HG03342 (cell line): ENCODE measurements at regions not wholly inside any gene's neighbourhood (a gene's known extent, or its start where the extent isn't known, plus 50 kb on each side); places are given as distances from the start of the nearest gene placed in this dataset.

ENCODE experiments used
- ATAC-seq: cut with Tn5 transposase; IDR thresholded peaks from one replicate; pipeline ENCODE4 v1.9.1; 2021; ENCODE audit warnings: mild to moderate bottlenecking, moderate library complexity; ENCODE audit not compliant: unreplicated experiment

GRCh38 chr16:6110346-6110745 lies 1012.8 kb upstream of the EEF2KMT start:
- ATAC-seq: no peak

- ATAC-seq: no peak
These were observed 1008.5 kb upstream of the EEF2KMT start for GRCh38 chr16:6106061-6106460.

- ATAC-seq: no peak
These were observed 1007.5 kb upstream of the EEF2KMT start for GRCh38 chr16:6105115-6105514.

DNA sequence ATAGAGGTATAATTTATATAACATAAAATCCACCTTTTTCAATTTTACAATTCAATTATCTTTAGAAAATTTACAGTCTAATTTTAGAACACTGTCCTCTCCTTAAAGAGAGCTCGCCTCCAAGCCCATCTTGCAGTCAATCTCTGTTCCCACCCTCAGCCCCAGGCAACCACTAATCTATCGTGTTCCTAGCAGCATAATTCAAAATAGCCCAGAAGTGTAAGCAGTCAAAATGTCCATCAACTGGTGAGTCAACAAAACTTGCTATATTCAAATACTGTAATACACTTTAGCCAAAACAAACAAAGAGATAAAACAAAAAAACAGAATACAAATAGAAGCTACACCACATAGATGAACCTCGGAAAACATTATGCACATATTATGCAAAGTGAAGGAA lies 1006.8 kb upstream of the EEF2KMT start:
- no peak for ATAC-seq

DNA sequence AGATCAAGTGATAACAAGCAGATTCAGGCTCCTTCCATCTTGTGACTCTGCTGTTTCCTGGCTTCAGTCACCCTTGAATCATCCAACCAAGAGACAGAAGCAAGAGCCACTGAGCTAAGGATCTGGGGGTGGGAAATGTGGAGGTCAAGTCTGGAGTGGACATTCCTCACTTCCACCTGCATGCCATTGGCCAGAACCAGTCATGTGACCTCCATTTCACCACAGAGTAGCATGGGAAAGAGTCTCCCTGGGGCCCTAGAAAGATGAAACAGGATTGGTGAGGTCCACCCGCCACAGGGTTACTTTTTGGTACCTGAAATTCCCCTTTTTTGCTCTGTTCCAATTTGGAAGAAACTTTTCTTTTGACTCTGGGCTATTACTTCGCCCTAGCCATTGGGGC lies 1006.0 kb upstream of the EEF2KMT start:
- no peak for ATAC-seq

DNA sequence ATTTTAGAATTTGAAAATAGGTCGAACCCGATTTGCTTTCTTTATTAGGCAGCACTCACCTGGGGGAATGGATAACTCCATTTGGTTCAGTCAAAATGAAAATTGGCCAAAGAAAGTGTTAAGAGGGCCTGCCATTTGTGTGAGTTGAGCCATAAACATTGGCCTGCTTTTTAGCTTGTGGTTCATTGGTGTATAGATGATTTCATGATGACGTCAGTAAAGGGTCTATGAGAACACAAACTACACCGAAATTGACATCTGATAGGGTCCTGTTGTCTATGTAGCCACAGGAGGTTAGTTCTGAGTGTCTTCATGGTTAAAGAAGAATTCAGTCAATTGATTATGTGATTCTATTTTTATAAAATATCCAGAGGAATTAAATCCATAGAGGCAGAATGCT lies 1001.5 kb upstream of the EEF2KMT start:
- ATAC-seq: no peak

- ATAC-seq: no peak
These were observed 999.5 kb upstream of the EEF2KMT start for GRCh38 chr16:6096931-6097670.

DNA sequence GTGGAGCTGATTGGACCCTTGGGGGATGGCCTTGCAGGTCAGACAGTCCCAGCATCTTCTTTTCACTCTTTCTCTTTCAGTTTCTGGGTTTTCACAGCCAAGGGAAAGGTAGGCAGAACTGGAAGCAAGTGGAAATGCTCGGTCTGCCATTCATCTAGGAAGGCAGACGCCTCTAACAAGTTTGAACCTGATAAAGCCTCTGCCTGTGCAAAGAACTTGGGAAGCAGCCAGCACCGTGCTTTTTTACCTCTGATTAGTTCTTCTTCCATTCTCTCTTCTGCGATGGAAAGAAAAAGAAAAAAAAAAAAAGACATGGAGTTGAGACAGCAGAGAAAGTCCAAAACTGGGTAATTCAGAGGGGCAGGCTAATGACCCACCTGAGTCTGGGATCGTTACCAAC lies 997.8 kb upstream of the EEF2KMT start:
- no peak for ATAC-seq

- no peak for ATAC-seq
These were observed 993.4 kb upstream of the EEF2KMT start for GRCh38 chr16:6091021-6091420.

- ATAC-seq: no peak
These were observed 983.9 kb upstream of the EEF2KMT start for GRCh38 chr16:6081320-6081976.

GRCh38 chr16:6076631-6077030 lies 979.0 kb upstream of the EEF2KMT start:
- no peak for ATAC-seq

DNA sequence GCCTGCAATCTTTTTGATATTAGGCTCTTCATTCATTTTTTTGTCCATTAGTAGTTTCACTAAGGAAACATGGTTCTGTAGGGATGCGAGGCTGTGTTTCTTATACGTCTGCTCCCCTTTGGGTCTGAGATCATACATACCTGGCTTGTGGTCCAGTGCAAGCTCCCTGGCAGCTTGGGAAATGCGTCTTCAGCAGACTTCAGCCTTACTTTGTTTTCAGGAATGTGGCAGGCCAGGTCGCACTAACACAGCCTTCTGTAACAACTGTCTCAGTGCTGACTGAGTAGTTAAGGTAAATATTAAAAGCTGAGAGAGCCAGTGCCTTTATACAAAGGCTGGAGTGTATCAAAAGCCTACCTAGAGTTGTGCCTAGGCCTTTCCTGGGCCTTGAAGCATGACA lies 970.5 kb upstream of the EEF2KMT start:
- ATAC-seq: no peak

DNA sequence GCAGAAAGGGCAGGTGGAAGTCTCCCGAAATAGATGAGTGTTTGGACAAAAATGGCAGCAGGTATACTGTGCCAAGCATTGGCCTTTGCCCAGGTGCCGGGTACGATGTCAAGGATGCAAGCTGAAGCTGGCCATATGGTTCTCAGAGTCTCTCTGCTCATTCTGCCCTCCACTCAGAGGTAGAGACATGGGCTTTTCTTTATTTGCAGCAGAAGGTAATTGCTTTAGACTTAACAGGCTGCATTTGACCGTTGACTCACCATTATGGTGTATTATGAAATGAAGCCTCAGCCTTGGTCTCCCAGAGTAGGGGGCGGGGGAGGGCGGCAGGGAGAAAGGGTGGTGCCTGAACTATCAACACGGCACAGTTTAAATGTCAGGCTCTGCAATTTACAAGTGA lies 969.1 kb upstream of the EEF2KMT start:
- ATAC-seq: no peak

GRCh38 chr16:6063526-6063925 lies 965.9 kb upstream of the EEF2KMT start:
- no peak for ATAC-seq

GRCh38 chr16:6059671-6060070 lies 962.1 kb upstream of the EEF2KMT start:
- no peak for ATAC-seq

GRCh38 chr16:6057821-6058220 lies 960.2 kb upstream of the EEF2KMT start:
- no peak for ATAC-seq

DNA sequence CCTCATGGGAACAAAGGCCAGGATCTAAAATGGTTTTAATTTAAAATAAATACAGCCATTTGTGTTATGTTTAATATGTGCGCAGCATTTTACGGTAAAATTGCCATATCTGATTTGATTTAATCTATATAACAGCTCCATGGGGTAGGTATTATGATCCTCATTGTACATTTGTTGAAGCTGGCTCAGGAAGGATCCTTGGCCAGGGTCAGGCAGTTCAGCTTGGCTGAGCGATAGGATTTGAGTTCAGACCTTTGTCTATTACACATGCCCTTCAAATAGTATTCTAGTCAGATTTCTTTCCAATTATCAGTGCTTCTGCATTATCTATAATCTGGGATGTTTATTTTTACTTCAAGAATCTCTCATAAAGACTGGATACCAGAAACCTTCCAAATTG lies 950.4 kb upstream of the EEF2KMT start:
- no peak for ATAC-seq

DNA sequence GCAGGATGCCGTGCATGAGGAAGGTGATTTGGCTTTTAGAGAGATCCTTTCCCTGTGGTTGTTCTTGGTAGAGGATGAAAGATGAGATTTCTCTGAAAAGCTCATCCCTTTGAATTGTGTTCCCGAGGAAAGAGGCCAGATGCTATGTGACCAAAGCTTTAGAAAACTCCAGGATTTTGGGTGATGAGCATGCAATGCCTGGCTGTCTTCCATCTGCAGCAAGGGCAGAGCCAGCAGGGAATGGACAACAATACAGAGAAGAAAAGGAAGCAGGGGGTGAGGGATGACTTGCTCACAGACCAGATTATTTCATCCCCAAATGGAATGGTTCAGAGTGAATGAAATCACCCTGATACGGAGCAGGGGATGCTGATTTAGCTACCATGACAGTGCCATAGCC lies 949.7 kb upstream of the EEF2KMT start:
- ATAC-seq: no peak

- no peak for ATAC-seq
These were observed 941.5 kb upstream of the EEF2KMT start for GRCh38 chr16:6038941-6039645.

GRCh38 chr16:6035161-6035560 lies 937.6 kb upstream of the EEF2KMT start:
- no peak for ATAC-seq

- no peak for ATAC-seq
These were observed 936.9 kb upstream of the EEF2KMT start for GRCh38 chr16:6034511-6034910.

GRCh38 chr16:6032438-6032837 lies 934.8 kb upstream of the EEF2KMT start:
- ATAC-seq: no peak
